ENCODE measurements at regions not wholly inside any gene's neighbourhood (a gene's known extent, or its start where the extent isn't known, plus 50 kb on each side); places are given as distances from the start of the nearest gene placed in this dataset.

DNA sequence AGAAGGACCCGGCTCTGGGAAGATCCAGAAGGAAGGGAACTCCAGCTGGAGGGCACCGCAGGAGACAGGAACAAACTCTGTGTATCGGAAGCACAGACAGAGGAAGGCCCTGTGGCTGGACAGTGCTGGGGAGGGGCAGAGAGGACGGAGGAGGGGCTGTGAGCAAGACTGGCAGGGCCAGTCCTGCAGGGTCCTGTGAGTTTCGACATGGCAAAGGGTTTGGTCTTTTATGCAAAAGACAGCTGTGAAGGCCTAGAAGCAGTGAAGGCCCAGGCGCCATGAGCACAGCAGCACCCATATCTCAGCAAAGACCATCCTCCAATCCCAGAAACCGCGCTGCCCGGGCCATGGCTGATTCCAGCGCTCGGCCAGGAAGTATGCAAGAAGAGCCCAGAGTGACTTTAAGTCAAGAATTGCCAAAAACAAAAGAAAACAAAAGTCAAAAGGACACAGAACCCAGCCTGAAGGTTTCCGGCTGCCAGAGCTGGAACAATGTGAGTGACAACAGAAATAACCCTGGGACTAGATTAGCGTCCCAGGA is 126.5 kb downstream of the NCOR2 start:
- ATAC-seq (replicated peaks) (no peak), DNase-seq (no peak)
- Mint-ChIP-seq H3K4me1 (peaks cover 0 to 17% of the 10 kb centered on the region in 2 donors), H3K27ac (peak overlapping the region; percentile 20), H3K27me3 (no peaks in the 10 kb centered on the region), H3K36me3 (peaks cover 47 to 53% of the 10 kb centered on the region in 2 donors), H3K4me3 (no peak overlapping the region), H3K9me3 (no peaks in the 10 kb centered on the region)

DNA sequence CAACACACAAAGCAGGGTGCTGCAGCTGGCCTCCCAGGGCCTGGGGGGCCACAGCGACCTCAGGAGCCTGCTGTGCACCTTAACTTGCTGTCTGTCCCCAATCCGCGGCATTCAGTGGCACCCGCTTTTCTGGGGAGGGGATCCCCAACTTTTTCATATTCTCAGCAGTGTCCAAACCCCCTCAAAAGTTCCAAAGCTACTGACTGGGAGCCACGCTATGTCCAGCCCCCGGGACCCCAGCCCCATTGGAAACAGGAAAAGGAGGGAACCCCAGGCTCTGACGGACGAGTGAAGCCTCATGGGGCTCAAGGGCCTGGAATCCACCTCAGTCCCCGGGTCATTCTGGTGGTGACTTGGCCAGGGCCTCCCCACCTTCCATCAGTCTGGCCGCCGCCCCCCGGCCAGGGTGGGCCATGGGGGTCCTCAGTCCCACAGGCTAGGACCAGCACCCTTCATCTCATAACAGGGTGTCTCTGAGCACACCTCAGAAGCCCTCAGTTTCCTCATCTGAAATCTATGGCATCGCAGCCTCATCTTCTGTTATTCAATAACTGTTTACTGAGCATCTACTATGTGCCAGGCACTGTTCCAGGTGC is 127.3 kb downstream of the NCOR2 start:
- DNase-seq (no peak), ATAC-seq (replicated peaks) (no peak)
- H3K27ac Mint-ChIP-seq = peak overlapping the region; percentile 7
- peaks cover 0 to 20% of the 10 kb centered on the region in 2 donors for H3K4me1 Mint-ChIP-seq
- no peaks in the 10 kb centered on the region for H3K9me3 Mint-ChIP-seq
- peaks cover 51 to 56% of the 10 kb centered on the region in 2 donors for H3K36me3 Mint-ChIP-seq
- H3K4me3 Mint-ChIP-seq = no peak overlapping the region
- no peaks in the 10 kb centered on the region for H3K27me3 Mint-ChIP-seq

DNA sequence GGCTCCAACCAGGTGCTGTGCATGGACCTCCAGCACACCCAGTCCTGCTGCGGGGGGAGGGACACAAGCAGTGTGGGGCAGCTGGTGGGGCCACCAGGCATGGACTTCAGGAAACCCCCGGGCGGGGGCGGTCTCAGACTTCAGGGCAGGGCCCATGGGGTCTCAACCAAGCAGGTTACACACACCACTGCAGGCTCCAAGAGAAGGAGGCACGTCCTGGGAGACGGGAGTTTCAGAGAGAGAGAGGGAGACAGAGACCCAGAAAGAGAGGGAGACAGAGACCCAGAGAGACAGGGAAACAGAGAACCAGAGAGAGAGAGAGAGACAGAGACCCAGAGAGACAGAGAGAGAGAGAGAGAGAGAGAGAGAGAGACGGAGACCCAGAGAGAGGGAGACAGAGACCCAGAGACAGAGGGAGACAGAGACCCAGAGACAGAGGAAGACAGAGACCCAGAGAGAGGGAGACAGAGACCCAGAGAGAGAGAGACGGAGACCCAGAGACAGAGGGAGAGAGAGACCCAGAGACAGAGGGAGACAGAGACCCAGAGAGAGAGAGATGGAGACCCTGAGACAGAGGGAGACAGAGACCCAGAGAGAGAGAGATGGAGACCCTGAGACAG is 128.9 kb downstream of the NCOR2 start:
- H3K27ac Mint-ChIP-seq = no peak overlapping the region
- no peaks in the 10 kb centered on the region for H3K27me3 Mint-ChIP-seq
- no peak overlapping the region for H3K4me3 Mint-ChIP-seq
- peaks cover 41 to 45% of the 10 kb centered on the region in 2 donors for H3K36me3 Mint-ChIP-seq
- DNase-seq (no peak), ATAC-seq (replicated peaks) (peak; percentile 18 to 31)
- no peaks in the 10 kb centered on the region for H3K9me3 Mint-ChIP-seq
- peaks cover 0 to 12% of the 10 kb centered on the region in 2 donors for H3K4me1 Mint-ChIP-seq

DNA sequence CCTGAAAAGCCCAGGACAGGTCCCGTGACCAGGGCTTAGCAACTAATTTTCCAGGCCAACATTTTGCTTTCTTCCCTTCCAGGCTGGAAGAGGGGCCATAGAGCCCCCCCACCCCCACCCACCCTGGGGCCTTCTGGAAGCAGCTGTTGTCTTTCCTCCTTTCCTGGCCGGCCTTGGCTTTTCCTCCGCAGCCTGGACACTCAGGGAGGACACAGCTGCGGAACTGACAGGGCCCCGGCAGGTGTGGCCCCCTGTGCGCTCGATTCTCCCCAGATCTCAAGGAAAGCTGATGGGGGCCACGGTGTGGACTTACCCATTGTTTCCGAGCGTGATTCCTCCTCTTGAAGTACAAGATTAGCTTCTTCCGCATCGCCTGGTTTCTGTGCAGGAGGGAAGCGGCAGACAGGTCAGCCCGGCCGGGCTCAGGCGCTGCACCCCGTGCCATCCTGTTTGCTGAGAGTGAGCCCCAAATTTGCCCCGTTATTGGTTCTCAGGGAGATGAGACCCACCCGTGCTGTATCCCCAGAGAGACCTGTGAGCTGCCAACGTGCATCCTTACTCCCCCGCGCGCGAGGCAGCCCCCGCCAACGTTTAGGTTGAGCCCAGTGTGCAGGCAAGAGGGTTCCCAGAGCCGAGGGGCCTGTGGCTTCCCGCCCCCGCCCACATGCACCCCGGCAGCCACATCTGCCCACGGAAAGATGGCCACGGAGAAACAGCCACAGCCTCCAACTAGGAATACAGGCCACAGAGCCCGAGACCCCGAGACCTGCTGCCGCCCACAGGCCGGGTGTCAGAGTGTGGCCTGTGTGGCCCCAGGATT is 129.6 kb downstream of the NCOR2 start:
- Mint-ChIP-seq H3K9me3 (no peaks in the 10 kb centered on the region), H3K27ac (peak overlapping the region; percentile 69), H3K4me1 (peaks cover 0 to 13% of the 10 kb centered on the region in 2 donors), H3K36me3 (peaks cover 37 to 42% of the 10 kb centered on the region in 2 donors), H3K4me3 (no peak overlapping the region), H3K27me3 (no peaks in the 10 kb centered on the region)
- ATAC-seq (replicated peaks) (peak in 1 of 2 donors; percentile 25), DNase-seq (no peak)

DNA sequence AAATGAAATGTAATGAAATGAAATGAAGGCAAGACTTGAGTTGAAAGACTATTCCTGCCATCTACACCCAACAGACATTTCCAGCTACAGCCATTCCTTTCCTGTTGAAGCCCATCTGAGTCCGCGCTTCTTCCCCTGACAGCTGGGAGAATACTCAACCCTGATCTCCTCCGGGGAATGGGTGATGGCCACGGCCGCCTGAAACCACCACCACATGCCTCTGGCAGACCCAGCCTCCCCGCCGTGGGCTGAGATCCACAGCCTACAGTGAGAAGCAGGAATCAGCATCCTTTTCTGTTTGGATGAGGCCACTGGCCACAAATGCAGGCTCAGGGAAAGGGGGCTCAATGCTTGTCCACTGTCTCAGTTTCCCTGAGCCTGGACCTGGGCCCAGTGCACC is 130.3 kb downstream of the NCOR2 start:
- Mint-ChIP-seq H3K27ac (peak overlapping the region; percentile 69), H3K4me1 (peaks cover 3 to 11% of the 10 kb centered on the region in 2 donors), H3K9me3 (no peaks in the 10 kb centered on the region)

DNA sequence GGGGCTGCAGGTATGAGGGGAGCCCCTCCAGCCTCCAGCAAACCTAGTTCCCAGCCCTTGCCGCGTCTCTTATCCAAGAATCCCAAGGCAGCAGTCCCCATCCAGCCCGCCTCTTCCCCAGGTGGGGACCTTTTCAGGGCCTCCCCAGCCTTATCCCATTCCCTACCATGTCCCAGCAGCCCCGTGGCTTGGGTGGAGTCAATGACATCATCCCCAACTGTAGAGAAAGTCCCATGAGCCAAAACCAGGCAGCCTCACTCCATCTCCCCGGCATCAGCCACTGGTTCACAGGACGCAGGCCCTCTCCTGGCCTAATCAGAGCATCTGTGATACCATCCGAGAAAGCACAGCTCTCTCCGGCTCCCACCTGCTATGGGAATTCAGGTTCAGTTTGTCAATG is 131.0 kb downstream of the NCOR2 start:
- H3K9me3 Mint-ChIP-seq = no peaks in the 10 kb centered on the region
- H3K4me1 Mint-ChIP-seq = peaks cover 7 to 17% of the 10 kb centered on the region in 2 donors
- H3K27ac Mint-ChIP-seq = peak overlapping the region; percentile 89
- H3K36me3 Mint-ChIP-seq = peaks cover 26 to 38% of the 10 kb centered on the region in 2 donors
- no peaks in the 10 kb centered on the region for H3K27me3 Mint-ChIP-seq
- no peak for DNase-seq
- H3K4me3 Mint-ChIP-seq = no peak overlapping the region
- ATAC-seq (replicated peaks) = no peak

More for the DNA sequence above, 130.3 kb downstream of the NCOR2 start:
- Mint-ChIP-seq H3K36me3 (peaks cover 30 to 38% of the 10 kb centered on the region in 2 donors), H3K4me3 (no peak overlapping the region), H3K27me3 (no peaks in the 10 kb centered on the region)
- no peak for ATAC-seq (replicated peaks)
- no peak for DNase-seq

DNA sequence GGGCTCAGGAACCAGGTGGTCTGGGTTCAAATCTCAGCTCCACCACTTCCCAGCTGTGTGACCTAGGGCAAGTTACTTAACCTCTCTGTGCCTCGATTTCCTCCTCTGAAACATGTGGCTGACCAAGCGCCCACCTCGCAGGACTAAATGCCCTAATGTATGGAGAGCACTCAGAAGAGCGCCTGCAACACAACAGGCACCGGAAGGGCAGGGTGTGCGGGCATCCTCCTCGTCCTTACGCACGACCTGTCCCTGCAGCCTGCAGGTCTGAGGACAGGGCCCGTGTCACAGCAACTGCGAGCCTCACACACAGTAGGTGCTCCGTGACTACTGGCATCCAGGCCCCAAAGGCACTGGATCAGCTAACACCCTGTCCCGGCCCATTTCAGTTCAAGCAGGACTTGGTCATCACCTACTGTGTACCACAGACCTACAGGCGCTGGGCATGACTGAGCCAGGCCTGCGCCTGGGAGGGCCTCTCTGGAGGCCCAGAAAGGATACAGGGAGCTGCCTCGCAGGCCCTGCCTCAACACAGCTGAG is 131.5 kb downstream of the NCOR2 start:
- Mint-ChIP-seq H3K4me3 (no peak overlapping the region), H3K27me3 (no peaks in the 10 kb centered on the region), H3K36me3 (peaks cover 25 to 38% of the 10 kb centered on the region in 2 donors), H3K4me1 (peaks cover 7 to 22% of the 10 kb centered on the region in 2 donors), H3K9me3 (no peaks in the 10 kb centered on the region), H3K27ac (peak overlapping the region; percentile 89)
- no peak for DNase-seq
- ATAC-seq (replicated peaks) = no peak

DNA sequence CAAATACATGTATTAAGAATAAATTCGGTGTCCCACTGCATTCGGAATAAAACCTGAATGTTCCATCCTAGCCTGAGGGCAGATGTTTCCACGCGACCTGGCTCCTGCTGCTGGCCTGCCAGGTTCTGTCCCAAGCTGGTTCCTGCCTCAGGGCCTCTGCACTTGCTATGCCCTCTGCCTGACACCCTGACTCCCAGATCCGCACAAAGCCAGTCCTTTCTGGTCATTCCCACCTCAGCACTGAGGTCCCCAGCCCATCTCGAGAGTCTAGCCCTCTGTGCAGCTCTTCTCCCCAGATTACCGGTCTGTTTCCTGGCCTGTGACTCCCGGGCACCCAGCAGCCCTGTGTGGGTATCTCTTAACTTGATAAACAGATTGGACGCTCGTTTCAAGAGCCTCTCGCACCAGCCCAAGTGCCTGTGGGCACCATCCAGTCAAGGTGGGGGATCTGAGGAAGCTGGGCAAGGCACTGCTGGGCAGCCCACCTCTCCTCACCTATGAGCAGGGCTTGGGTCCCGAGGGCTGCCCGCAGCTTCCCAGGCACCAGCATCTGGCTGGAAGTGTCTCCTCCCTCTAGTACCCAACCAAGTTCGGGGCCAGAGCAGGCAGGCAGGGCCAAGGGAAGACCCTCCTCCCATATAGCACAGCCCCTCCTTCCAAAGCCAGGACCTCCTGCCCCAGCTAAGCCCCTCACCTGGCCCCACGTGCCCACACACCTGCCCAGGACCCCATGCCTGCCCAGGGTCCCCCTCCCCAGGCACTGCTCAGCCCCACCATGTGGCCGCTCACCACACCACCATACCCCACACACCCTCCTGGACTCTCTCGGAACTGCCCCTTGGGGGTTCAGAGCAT is 132.2 kb downstream of the NCOR2 start:
- DNase-seq = no peak
- Mint-ChIP-seq H3K36me3 (peaks cover 27 to 38% of the 10 kb centered on the region in 2 donors), H3K4me3 (no peak overlapping the region), H3K9me3 (no peaks in the 10 kb centered on the region), H3K27me3 (no peaks in the 10 kb centered on the region), H3K4me1 (peaks cover 7 to 24% of the 10 kb centered on the region in 2 donors), H3K27ac (peak overlapping the region; percentile 63)
- no peak for ATAC-seq (replicated peaks)

DNA sequence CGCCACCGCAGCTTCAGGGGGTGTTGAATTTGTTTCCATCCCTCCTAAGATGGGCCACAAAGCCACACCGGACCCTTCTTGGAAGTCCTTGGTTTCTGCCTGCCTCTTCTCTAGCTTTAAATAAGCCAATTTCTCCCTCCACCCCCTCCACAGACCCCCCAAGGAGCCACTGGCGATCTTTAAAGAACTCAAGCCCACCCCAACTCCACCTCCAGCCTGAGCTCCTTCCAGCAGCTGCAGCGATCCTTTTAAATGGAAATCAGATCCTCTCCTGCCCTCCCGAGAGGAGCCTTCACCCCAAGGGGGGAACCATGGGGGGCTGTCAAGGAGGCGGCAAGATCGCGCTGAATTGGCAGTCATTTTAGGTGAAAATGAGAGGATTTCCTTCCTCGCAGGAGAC is 133.1 kb downstream of the NCOR2 start:
- Mint-ChIP-seq H3K4me3 (no peak overlapping the region), H3K27me3 (no peaks in the 10 kb centered on the region), H3K27ac (no peak overlapping the region), H3K36me3 (peaks cover 28 to 38% of the 10 kb centered on the region in 2 donors), H3K4me1 (peaks cover 7 to 24% of the 10 kb centered on the region in 2 donors), H3K9me3 (no peaks in the 10 kb centered on the region)
- DNase-seq (no peak), ATAC-seq (replicated peaks) (no peak)

DNA sequence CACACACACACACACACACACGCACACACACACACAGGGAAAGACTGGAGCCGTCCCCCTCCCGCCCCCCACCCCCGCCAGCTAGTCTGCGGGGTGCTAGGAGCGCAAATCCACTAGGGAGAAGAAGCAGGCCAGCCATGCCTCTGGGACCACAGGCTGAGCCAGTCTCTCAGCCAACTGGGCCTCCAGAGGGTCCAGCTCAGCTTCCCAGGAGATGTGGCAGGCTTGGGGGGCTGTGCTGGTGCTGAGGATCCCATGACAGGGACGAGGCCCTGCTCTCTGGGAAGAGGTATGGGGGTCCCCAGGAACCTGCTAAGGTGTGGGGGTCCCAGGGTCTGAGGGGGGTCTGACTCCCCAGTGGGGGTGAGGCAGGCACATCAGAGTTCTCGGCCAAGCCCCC is 133.5 kb downstream of the NCOR2 start:
- Mint-ChIP-seq H3K4me3 (no peak overlapping the region), H3K27me3 (no peaks in the 10 kb centered on the region), H3K9me3 (no peaks in the 10 kb centered on the region), H3K4me1 (peaks cover 7 to 24% of the 10 kb centered on the region in 2 donors), H3K36me3 (peaks cover 28 to 38% of the 10 kb centered on the region in 2 donors), H3K27ac (no peak overlapping the region)
- ATAC-seq (replicated peaks) (no peak), DNase-seq (no peak)

DNA sequence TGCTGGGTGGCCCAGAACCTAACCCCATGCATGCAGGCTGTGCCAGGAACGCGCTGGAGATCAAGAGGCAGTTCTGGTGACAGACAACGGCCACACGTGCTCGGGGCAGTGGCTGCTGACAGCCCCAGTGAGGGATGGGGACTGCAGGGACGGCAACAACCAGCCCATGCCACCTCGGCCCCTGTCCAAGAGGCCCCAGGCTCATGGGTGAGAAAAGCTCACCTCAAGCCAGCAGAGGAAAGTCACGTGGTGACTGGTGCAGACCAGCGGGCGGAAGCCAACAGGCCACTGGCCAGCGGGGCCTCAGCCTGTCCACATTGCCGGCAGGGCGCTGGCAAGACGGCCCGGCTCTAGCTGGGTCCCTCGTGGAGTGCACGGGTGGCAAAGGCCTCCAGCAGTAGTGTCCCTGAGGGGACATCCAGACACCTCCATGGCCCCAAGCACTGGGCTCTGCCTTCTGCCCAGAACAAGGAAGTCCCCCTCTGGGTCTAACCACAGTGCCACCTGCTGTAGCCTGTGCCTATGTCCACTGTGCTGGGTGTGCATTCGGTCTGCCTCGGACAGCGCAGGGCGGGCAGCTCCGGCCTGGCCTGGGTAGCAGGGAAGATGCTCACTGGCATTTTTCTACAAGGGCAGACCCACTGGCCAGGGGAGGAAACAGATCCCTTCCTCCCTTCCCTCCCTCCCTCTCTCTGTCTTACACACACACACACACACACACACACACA is 134.1 kb downstream of the NCOR2 start:
- peak in 1 of 2 donors; percentile 37 for ATAC-seq (replicated peaks)
- Mint-ChIP-seq H3K9me3 (no peaks in the 10 kb centered on the region), H3K4me1 (peaks cover 7 to 24% of the 10 kb centered on the region in 2 donors), H3K4me3 (no peak overlapping the region), H3K27me3 (no peaks in the 10 kb centered on the region), H3K36me3 (peaks cover 31 to 43% of the 10 kb centered on the region in 2 donors), H3K27ac (no peak overlapping the region)
- no peak for DNase-seq

DNA sequence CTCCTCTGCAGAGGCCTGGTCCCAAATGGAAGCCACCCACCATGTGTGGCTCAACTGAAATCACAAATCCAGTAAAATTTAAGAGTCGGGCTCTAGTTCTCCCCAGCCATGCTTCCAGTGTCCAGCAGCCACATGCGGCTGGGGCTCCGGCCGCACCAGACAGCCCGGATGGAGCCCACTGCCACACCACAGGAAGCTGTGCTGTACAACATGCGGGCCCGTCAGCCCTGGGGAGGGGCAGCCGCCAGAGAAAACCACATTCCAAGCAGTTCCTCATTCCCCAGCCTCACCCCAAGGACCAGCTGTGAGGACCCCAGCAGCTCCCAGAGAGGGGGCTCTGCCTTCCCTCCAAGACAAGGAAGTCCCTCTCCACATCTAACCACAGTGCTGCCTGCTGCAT is 135.0 kb downstream of the NCOR2 start:
- Mint-ChIP-seq H3K9me3 (no peaks in the 10 kb centered on the region), H3K27ac (no peak overlapping the region), H3K36me3 (peaks cover 25 to 48% of the 10 kb centered on the region in 2 donors), H3K27me3 (no peaks in the 10 kb centered on the region), H3K4me3 (no peak overlapping the region), H3K4me1 (peaks cover 7 to 24% of the 10 kb centered on the region in 2 donors)
- ATAC-seq (replicated peaks) (peak in 1 of 2 donors; percentile 40), DNase-seq (no peak)

DNA sequence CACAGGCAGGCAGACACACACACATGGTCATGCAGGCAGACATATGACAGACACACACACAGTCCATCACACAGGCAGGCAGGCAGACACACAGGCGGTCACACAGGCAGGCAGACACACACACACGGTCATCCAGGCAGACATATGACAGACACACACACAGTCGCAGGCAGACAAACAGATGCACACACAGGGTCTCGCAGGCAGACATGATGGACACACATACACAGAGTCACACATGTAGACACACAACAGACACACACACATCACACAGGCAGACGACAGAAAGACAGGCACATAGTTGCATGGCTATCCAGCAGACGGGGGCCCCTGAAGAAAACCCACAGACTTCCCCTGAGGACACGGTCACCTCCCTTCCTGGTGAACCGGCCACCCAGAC is 135.4 kb downstream of the NCOR2 start:
- no peak for DNase-seq
- Mint-ChIP-seq H3K36me3 (peaks cover 21 to 48% of the 10 kb centered on the region in 2 donors), H3K9me3 (no peaks in the 10 kb centered on the region), H3K27ac (peak overlapping the region; percentile 81), H3K4me1 (peaks cover 7 to 22% of the 10 kb centered on the region in 2 donors), H3K4me3 (no peak overlapping the region), H3K27me3 (no peaks in the 10 kb centered on the region)
- no peak for ATAC-seq (replicated peaks)
